Bronchial epithelial cell (primary cell): ENCODE measurements at regions not wholly inside any gene's neighbourhood (a gene's known extent, or its start where the extent isn't known, plus 50 kb on each side); places are given as distances from the start of the nearest gene placed in this dataset.
"Not testable (repeated sequence)": the region's sequence is repeated elsewhere in the genome, so short reads cannot be mapped to it uniquely, and the experiment has no call there.

Experiments used
- DNase-seq: peaks from one replicate; pipeline ENCODE4 v3.0.0-alpha.2; 2010; ENCODE audit warnings: low read depth
- FAIRE-seq: peaks from 2 replicates; lab custom pipeline; 2011; peaks lifted over from hg19 to GRCh38; lab: Jason Lieb, UNC
- H3K27me3 ChIP-seq: 2 replicates; pipeline ENCODE4 v1.5.1; 2011; ENCODE audit warnings: low read length; ENCODE audit not compliant: control insufficient read depth, insufficient read depth
- H3K36me3 ChIP-seq: 2 replicates; pipeline ENCODE4 v1.5.1; 2011; ENCODE audit warnings: low read length; ENCODE audit not compliant: control insufficient read depth, insufficient read depth
- H3K4me3 ChIP-seq: 2 replicates; pipeline ENCODE4 v1.5.1; 2011; ENCODE audit warnings: mild to moderate bottlenecking, low read depth, low read length, control low read depth
- TF ChIP-seq, protein P1 (sequence below): IDR thresholded peaks from 2 replicates; pipeline ENCODE4 v1.5.1; 2011; ENCODE audit warnings: mild to moderate bottlenecking, moderate library complexity, low read length, control low read depth, inconsistent platforms; ENCODE audit not compliant: insufficient read depth, severe bottlenecking

DNA sequence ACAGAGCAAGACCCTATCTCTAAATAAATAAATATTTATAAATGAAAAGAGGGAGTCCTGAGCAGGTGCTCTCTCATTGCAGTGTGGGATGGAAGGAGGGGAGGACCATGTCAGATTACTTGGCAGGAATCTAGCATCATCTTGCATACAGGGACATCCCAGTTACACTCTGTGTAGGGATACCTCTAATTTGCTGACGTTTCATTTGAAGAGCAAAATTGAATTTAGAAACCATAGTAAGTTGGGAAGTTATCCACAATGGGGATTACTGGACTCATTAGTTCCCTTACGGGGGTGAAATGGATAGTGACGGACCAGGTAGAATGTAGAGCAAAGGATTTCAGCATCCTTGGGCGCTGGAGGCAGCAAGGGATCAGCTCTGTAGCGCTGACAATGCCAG, 52.1 kb downstream of the ARHGEF18 start:
- DNase-seq, result no peak
- TF ChIP-seq, protein P1, sequence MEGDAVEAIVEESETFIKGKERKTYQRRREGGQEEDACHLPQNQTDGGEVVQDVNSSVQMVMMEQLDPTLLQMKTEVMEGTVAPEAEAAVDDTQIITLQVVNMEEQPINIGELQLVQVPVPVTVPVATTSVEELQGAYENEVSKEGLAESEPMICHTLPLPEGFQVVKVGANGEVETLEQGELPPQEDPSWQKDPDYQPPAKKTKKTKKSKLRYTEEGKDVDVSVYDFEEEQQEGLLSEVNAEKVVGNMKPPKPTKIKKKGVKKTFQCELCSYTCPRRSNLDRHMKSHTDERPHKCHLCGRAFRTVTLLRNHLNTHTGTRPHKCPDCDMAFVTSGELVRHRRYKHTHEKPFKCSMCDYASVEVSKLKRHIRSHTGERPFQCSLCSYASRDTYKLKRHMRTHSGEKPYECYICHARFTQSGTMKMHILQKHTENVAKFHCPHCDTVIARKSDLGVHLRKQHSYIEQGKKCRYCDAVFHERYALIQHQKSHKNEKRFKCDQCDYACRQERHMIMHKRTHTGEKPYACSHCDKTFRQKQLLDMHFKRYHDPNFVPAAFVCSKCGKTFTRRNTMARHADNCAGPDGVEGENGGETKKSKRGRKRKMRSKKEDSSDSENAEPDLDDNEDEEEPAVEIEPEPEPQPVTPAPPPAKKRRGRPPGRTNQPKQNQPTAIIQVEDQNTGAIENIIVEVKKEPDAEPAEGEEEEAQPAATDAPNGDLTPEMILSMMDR, result no peak
- H3K36me3 ChIP-seq, result peaks cover 3% of the 10 kb centered on the region
- H3K4me3 ChIP-seq, result no peak overlapping the region
- H3K27me3 ChIP-seq, result no peaks in the 10 kb centered on the region
- no peak for FAIRE-seq

DNA sequence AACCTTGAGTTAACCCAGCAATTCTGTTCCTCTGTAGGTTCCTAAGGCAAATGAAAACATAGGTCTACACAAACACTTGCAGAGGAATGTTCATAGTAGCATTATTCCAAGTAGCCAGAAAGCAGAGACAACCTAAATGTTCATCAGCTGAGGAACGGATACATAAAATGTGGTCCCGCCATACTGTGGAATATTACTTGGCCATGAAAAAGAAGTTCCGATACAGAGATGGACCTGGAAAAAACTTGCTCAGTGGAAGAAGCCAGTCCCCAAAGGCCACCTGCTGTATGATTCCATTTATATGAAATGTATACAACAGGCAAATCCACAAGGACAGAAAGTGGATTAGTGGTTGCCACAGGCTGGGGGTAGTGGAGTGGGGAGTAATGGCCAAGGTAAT, 53.0 kb downstream of the ARHGEF18 start:
- Histone ChIP-seq H3K36me3 (peaks cover 3% of the 10 kb centered on the region), H3K27me3 (no peaks in the 10 kb centered on the region), H3K4me3 (no peak overlapping the region)
- FAIRE-seq, result no peak
- no peak for DNase-seq
- TF ChIP-seq, protein P1, result no peak

DNA sequence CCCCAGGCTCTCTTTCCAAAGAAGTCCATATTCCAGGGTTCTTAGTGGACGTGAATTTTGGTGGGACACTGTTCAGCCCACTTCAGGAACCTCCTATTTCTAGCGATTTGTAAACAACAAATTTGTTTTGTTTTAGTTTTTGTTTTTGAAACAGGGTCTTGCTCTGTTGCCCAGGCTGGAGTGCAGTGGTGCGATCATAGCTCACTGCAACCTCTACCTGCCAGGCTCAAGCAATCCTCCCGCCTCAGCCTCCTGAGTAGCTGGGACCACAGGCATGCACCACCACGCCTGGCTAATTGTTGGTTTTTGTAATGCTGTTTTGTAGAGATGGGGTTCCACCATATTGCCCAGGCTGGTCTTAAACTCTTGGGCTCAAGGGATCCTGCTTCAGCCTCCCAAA, 56.7 kb downstream of the ARHGEF18 start:
- not testable (repeated sequence) for H3K27me3 ChIP-seq, DNase-seq, FAIRE-seq, H3K36me3 ChIP-seq, H3K4me3 ChIP-seq

DNA sequence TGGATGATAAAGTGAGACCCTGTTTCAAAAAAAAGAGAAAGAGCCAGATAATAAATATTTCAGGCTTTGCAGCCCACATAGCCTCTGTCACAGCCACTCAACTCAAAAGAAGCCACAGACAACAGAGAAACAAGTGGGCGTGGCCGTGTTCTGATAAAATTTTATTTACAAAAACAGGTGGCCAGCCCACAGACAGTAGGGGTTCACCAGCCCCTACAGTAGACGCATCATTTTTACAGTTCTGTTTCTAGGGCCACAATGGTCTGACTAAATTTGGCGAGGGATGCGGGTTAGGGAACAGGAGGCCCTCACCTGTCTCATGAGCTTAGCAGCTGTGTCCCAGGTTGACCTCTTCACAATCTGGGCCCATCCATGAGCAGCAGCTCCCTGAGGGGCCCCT, 59.5 kb downstream of the ARHGEF18 start:
- DNase-seq (no peak), FAIRE-seq (no peak)

DNA sequence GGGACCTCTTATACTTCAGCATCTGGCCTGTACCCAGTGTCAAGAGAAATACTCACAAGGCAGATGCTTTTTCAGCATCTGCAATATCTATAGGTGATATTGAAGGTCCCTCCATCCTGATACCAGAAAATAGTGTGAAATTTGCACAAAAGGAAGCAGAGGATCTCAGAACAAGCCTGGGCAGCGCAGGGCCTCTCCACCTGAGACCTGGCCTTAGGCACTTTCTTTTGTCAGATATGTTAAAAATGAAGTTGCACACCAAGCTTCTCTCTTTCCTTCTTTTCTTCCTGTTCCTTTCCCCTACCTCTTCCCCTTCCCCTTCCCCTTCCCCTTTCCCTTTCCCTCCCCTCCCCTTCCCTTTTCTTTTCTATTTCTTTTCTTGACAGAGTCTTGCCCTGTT, 62.2 kb downstream of the ARHGEF18 start:
- no peak for FAIRE-seq
- DNase-seq, result no peak
- H3K36me3 ChIP-seq, result peaks cover 1% of the 10 kb centered on the region

More for the DNA sequence above, 59.5 kb downstream of the ARHGEF18 start:
- TF ChIP-seq, protein P1, result no peak
- Histone ChIP-seq H3K27me3 (no peaks in the 10 kb centered on the region), H3K36me3 (peaks cover 1% of the 10 kb centered on the region), H3K4me3 (no peak overlapping the region)

DNA sequence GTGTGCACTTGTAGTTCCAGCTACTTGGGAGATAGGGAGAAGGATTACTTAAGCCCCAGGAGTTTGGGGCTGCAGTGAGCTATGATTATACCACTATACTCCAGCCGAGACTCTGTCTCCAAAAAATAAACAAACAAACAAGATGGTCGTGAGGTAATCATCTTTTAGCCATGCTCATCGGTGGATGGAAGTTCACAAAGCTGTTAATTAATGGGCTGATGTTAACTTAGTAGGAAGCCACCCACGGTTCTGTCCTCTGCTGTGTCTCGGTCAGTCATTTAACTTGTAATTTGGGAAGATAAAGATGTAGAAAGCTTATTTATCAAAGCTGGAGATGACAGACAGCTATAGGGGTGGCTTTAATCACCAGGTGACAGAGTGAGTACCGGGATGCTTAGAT, 64.9 kb downstream of the ARHGEF18 start:
- DNase-seq (no peak), FAIRE-seq (no peak)
- TF ChIP-seq, protein P1, result no peak
- no peak overlapping the region for H3K4me3 ChIP-seq
- no peaks in the 10 kb centered on the region for H3K27me3 ChIP-seq
- peaks cover 1% of the 10 kb centered on the region for H3K36me3 ChIP-seq

More for the DNA sequence above, 62.2 kb downstream of the ARHGEF18 start:
- no peak overlapping the region for H3K4me3 ChIP-seq
- TF ChIP-seq, protein P1, result no peak
- H3K27me3 ChIP-seq, result no peaks in the 10 kb centered on the region
